NCI-H69 (cell line): ENCODE measurements at regions not wholly inside any gene's neighbourhood (a gene's known extent, or its start where the extent isn't known, plus 50 kb on each side); places are given as distances from the start of the nearest gene placed in this dataset.

Experiments used
- DNase-seq: peaks from one replicate; lab custom pipeline; 2025; lab: John Stamatoyannopoulos, UW

- no peak for DNase-seq
Observed at GRCh38 chr22:26847046-26847445, 189.7 kb downstream of the MIAT start.

GRCh38 chr22:26847816-26848215 is 190.4 kb downstream of the MIAT start:
- DNase-seq: no peak

DNA sequence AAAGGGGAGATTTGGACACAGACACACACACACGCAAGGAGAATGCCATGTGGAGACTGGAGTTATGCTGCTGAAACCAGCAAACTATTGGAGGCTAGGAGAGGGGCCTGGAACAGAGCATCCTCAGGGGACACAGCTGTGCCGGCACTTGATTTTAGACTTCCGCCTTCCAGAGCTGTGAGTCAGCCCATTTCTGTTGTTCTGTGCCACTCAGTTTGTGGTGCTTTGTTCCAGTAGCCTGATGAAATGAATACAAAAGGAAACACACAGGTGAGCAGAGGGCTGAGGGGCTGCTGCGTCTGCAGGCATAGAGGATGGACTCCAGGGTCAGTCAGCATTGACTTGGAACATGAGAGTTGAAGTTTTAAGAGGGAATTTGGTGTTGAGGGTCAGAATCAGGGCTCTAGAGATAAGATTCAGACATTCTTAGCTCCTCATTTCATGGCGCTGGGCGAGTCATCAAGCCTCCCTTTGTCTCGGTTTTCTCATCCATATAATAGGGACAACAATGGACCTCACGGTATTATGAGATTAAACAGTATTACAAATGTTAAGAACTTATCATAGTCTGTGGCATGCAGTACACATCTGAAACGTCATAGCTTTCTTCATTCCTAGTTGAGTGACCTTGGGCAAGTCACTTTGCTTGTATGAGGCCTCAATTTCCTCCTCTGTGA is 191.0 kb downstream of the MIAT start:
- no peak for DNase-seq

DNA sequence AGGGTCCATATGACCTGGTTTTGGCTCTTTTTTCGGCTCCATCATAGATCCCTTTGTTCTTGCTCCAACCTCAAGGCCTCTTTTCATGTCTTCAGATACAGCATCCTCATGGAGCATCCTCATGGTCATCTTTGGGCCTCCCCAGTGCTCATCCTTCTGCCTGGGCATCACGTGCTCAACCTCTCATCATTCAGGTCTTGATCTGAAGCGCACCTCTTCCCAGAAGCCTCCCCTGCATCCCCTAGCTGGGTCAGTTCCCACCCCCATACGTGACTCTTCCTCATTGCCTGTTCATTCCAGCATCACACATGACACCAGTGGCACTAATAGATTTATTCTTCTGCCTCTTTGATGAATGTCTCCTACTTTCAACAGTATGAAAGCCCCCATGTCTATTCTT is 192.2 kb downstream of the MIAT start:
- no peak for DNase-seq

DNA sequence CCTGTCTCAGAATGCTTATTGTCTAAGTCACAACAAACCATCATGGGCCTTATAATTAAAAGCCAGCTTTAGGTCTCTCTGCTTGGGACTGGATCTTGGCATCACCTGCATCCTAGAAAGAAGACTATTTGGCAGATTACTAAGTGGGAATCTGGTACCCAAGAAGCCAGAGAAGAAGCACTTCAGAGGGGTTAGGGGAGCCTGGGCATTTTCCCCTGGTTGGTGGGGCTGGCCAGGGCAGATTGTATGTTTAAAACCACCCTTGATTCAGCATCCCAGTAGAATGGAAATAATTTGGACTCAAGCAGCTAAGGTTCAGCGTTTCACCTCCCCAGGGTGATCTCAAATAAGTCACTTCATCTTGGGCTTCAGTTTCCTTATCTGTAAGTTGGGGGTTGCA is 193.7 kb downstream of the MIAT start:
- DNase-seq: no peak

GRCh38 chr22:26852176-26852575 is 194.8 kb downstream of the MIAT start:
- no peak for DNase-seq

- DNase-seq: no peak
Observed at GRCh38 chr22:26853071-26853470, 195.7 kb downstream of the MIAT start.

- DNase-seq: no peak
Observed at GRCh38 chr22:26853495-26853894, 196.1 kb downstream of the MIAT start.

- DNase-seq: no peak
Observed at GRCh38 chr22:26857169-26857568, 199.8 kb downstream of the MIAT start.

- no peak for DNase-seq
Observed at GRCh38 chr22:26860301-26860700, 202.9 kb downstream of the MIAT start.

- no peak for DNase-seq
Observed at GRCh38 chr22:26865021-26865420, 207.6 kb downstream of the MIAT start.

- no peak for DNase-seq
Observed at GRCh38 chr22:26883393-26883792, 226.0 kb downstream of the MIAT start.

DNA sequence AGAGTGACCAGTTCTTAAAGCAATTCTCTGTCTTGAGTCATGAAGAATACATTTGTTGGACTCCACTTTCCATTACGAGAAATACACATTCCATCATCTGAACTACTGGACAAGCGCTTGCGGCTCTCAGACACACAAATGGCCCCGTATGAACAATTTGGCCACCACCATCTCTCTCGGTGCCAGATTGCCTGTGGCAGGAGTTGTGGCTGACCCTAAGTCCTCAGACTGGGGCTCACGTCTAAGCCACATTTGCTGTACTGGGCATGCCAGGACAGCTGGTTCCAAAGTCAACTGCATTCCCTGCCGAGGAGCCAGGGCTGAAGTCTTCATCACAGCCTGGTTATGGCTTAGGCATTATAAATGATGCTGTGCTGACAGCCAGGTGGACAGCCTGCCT is 227.5 kb downstream of the MIAT start:
- DNase-seq: no peak

DNA sequence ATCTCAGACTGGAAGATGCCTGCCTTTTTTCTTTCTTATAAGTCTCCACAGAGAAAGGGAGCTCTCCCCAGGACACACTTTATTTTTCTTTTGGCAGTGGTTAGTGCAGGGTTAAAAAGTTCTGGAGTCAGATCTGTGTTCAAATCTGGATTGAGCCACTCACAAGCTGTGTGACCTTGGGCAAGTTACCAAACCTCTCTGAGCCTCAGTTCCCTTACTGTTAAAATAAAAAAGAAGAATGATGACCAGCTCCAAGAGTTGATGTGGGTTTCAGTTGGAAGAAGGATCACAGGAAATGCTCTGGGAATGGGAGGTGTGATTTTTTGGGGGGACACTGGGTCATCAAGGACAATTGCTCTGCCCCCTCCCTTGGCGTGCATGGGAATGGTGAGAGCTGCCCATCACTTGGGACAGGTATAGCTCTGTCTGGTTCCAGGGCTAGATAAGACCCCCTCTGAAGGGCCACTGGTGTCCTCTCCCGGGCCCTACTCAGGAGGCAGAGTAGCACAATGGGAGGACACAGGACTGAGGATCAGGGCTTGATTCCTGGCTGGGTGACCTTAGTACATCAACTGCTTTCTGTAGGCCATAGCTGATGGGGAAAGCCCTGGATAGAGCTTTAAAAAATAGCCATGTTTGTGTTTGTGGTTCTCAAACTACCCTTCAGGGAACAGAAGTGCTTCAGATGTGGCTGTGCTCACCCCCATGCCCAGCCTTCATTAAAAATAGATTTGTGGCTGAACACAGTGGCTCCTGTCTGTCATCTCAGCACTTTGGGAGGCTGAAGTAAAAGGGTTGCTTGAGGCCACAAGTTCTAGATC is 228.3 kb downstream of the MIAT start:
- no peak for DNase-seq

DNA sequence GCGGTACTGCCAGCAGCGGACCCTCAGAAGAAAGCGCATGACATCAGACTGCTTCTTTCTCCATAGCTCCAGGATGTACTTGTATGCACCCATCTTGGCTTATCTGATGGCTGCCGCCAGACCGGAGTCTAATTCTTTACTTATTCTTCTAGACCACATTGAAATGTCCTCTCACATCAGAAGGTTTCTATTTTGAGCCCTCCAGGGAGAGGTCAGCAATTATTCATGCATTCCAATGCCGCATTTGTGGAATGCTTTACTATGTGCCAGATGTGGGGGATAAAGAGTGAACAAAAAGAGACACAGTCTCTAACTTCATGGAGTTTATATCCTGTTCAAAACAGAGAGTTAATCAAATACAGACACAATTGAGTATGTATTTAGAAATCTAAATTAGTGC is 230.1 kb downstream of the MIAT start:
- DNase-seq: no peak

GRCh38 chr22:26887916-26888315 is 230.5 kb downstream of the MIAT start:
- DNase-seq: no peak

- DNase-seq: no peak
Observed at GRCh38 chr22:26888887-26889286, 231.5 kb downstream of the MIAT start.

GRCh38 chr22:26889802-26890201 is 232.4 kb downstream of the MIAT start:
- no peak for DNase-seq

DNA sequence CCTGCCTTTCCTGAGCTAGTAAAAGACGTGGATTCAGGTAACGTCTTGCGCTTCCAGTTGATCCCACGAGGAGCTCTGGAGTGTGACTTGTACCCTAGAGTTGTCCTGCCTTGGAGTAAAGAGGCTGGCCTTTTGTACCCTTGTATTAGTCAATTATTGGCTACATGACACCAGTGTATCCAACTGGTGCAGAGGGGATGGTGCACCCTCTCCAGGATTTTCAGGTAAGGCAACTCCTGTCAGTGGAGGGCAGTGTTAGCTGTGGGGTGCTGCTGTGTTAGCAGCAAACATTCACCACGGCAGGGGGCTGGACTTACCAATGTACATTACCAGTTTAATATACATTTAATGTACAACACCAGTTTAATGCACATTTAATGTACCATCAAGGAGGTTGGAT is 233.5 kb downstream of the MIAT start:
- DNase-seq: peak; percentile 8

DNA sequence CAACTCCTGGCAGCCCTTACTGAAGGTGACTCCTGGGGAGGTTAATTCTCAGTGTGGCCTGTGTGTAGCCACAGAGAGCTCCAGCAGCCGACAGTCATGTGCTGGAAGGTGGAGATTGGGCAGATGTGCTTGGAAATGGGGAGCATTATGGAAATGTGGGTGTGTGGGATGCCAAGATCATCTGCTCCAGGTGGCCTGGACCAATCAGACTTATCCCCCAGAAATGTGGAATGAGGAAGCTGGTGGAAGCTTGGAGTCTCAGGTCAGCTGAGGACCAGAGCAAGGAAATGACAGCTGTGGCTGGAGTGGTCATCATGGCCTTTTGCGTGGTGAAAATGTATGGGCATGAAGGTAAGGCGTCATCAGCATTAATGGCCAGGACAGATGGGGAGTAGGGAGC is 234.0 kb downstream of the MIAT start:
- DNase-seq: no peak

DNA sequence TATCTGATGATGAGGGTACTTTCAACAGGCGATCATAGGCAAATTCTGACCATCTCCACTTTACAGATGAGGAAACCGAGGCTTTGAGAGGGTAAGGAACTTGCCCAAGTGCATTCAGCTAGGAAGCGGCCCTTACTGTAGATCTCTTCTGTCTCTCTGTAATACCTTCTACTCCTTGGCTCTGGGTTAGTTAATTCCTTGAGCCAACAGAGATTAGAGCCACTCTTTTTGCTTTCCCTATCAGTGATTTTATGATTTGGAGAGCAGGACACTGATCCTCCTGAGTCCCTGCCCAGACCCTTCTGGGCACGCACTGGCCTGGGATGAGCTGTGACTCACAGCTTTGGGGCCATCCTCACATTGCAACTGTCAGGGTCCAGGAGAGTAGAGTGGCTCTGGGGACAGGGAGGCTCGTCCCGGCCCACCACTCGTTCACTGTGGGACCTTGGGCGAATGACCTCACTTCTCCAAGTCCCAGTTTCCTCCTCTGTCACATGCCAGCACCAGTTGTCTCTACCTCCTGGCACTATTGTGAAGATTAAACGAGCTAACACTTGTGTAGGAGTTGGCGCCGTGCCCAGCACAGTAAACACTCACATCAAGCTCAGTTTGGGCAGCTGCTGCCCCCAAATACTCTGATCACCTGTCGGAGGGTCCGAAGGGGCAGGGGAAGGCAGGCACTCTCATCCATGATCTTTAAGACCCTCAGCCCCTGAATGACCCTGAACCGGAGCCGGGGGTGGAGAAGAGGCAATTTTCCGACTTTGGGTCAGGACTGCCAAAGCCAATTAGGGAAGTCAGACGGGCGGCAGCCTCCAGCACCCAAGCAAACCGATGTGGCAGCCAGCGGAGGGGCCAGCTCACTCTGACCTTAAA is 235.0 kb downstream of the MIAT start:
- DNase-seq: peak; percentile 84
